HG03159 (cell line): ENCODE measurements at regions not wholly inside any gene's neighbourhood (a gene's known extent, or its start where the extent isn't known, plus 50 kb on each side); places are given as distances from the start of the nearest gene placed in this dataset.
"Not testable (repeated sequence)": the region's sequence is repeated elsewhere in the genome, so short reads cannot be mapped to it uniquely, and the experiment has no call there.

ENCODE experiments used
- ATAC-seq: cut with Tn5 transposase; IDR thresholded peaks from one replicate; pipeline ENCODE4 v1.9.1; 2021; ENCODE audit warnings: mild to moderate bottlenecking, moderate library complexity; ENCODE audit not compliant: unreplicated experiment

- ATAC-seq: not testable (repeated sequence)
These were observed 109.1 kb downstream of the CCDC74A start for GRCh38 chr2:131636704-131637308.

- ATAC-seq: not testable (repeated sequence)
These were observed 111.4 kb downstream of the CCDC74A start for GRCh38 chr2:131639001-131639620.

DNA sequence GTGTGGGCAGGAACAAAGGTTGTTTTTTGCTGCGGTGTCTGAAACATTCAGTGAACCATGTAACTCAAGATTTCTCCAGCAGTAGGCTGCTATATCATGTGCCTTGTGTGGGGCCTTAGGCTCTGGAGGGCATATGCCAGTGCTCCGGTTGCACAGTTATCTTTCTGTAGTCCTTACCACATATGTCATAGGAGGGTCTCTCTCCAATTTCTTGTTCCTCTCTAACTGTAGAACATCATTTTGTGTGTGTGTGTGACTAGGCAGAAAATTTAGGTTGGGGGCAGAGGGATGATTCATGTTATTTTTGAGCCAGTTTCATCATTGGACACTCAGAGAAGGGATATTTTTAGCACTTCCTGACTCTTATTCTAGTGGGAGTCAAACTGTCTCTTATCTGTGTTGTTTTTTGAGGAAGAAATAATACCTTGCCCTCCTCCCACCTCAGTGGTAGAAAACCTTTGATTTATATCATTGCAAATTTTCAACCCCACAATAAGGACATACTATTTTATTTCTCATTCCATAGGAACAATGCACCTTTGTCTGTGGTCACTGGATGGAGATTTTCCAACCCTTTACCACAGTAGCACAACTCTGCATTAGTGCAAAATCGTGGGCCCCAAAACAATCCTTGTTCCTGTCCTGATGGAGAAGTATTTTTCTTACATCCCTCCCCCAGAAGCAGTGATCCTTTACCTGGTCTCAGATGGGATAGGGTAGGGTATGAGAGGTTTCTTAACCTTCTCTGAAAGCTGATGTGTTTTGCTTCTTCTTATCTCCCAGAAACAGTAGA, 113.9 kb downstream of the CCDC74A start:
- no peak for ATAC-seq

GRCh38 chr2:131643180-131643579, 115.5 kb downstream of the CCDC74A start:
- not testable (repeated sequence) for ATAC-seq

- no peak for ATAC-seq
These were observed 117.6 kb downstream of the CCDC74A start for GRCh38 chr2:131645177-131645765.

GRCh38 chr2:131646220-131646619, 118.5 kb downstream of the CCDC74A start:
- not testable (repeated sequence) for ATAC-seq

DNA sequence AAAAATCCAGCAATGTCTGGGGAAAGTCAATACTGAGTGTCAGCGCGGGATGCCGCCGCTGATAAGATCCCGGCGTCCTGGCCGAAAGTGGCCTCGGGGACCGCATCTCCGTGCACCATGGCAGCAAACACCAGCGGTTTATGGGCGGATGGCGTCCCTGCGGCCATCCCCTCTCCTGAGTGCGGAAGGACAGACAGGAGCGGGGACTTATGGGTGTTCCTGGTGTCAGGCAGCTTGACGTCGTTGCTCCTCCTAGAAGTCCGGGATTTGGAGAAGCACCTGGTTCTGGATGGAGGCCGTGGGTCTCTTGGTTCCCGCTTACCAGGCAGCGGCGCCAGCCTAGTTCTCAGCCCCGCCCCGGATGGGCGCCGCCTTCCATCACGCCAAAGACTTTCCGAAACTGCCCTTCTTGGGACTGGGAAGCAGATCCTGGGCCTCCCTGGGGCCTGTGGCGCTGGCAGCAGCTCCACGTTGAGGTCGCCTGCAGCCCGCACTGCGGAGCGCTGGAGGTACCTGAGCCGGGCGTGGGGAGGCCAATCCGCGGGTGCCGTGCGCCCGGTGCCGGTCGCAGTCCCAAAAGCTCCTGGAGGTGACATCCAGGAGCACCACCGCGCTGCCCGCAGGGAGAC, 119.1 kb downstream of the CCDC74A start:
- no peak for ATAC-seq

DNA sequence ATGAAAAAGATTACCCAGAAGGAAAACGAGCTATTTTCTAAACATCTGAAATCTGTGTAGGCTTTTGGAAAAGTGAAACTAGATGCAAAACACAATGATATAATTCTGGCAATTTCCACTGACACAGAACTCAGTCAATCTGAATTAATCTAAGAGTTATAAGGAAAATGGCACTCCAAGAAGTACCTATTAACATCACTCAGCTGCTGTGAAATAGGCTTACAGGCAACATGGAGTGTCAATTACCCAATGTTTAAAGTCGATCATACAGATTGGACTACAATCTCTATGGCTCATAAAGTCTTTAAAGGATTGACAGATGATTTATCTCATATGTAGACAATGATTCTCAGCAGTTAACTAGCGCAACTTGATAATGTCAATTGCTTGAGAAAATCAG, 120.9 kb downstream of the CCDC74A start:
- not testable (repeated sequence) for ATAC-seq

GRCh38 chr2:131652246-131652645, 124.6 kb downstream of the CCDC74A start:
- not testable (repeated sequence) for ATAC-seq

DNA sequence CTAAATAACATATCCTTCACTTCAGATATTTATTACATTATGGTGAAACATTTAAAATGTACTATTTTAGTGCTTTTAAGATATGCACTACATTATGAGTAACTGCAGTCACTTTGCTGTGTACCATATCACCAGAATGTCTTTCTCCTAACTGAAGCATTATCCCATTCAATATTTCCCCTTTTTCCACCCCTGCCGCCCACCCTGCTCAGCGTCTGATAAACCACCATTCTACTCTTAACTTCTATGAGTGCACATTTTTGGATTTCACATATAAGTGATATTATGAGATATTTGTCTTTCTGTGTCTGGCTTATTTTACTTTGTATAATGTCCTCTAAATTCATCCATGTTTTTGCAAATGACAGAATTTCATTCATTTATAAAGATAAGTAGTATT, 126.4 kb downstream of the CCDC74A start:
- ATAC-seq: not testable (repeated sequence)

- ATAC-seq: no peak
These were observed 129.3 kb downstream of the CCDC74A start for GRCh38 chr2:131656816-131657633.

GRCh38 chr2:131657895-131658768, 130.4 kb downstream of the CCDC74A start:
- ATAC-seq: no peak

- no peak for ATAC-seq
These were observed 131.1 kb downstream of the CCDC74A start for GRCh38 chr2:131658769-131659131.

GRCh38 chr2:131659168-131659572, 131.5 kb downstream of the CCDC74A start:
- ATAC-seq: no peak

- not testable (repeated sequence) for ATAC-seq
These were observed 133.6 kb downstream of the CCDC74A start for GRCh38 chr2:131661101-131661782.

DNA sequence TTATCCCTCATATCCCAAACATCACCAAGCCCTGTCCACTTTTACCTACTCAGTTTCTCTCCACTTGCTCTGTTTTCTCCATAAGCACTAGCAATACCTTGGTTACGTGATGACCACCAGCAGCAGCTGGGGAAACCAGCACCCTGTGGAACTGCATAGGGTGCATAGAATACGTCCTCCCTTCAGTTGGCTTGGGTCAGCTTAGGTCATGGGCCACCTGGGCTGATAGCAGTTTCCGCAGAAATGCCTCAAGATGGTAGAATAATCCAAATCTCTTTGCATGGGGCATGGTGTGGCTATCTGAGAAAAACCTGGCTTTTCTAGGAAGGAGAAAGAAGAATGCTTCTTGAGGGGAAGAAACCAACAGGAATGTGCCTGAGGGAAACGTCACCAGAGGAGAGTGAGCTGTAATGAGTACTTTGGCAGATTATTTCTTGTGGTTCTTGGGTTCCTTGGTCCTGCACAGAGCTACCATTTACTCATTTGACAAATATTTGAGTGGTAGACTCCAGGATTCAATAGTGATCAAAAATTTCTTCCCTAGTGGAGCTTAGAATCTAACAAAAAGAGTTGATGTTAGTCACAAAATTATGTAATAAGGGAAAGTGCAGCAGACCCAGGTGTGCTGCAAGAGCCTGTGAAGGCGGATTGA, 134.3 kb downstream of the CCDC74A start:
- ATAC-seq: not testable (repeated sequence)

DNA sequence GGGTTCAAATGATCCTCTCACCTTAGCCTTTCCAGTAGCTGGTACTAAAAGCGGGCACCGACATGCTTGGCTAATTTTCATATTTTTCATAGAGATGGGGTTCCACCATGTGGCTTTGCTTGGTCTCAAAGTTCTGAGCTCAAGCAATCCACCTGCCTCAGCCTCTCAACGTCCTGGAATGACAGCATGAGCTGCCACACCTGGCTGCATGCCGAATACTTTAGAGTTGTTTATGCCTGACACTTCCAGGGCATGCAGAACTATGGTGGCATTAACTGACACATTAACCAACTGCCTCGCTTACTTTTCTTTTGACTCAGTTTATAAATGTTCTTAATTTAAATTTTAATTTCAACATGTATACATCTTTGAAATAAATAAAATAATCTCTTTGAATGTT, 135.8 kb downstream of the CCDC74A start:
- not testable (repeated sequence) for ATAC-seq

DNA sequence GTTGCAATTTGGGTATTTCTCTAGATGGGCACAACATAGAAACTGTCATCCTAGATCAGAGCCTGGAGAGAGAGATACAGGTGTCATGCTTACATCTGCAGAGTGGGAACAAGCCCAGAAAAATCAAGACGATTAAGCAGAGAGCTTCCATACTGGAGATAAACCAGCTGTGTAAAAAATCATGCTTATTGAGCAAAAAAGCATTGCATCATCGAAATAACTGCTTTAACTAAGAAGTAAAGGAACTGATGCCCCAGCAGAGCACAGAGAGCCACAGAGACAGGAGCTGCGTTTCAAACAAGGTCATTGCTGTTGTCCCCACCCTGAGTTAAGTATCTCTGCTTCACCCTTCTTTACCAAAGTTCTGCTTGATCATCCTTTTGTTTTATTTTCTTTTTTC, 138.0 kb downstream of the CCDC74A start:
- not testable (repeated sequence) for ATAC-seq
